Upper lobe of right lung (tissue), 1 donor: ENCODE measurements at regions not wholly inside any gene's neighbourhood (a gene's known extent, or its start where the extent isn't known, plus 50 kb on each side); places are given as distances from the start of the nearest gene placed in this dataset.
A peak's percentile ranks its signal among the peaks of the same experiment; 100 is the strongest.

ENCODE experiments used
- ATAC-seq: fragments of 200-7000 bp; cut with Tn5 transposase; one replicate; pipeline ENCODE4 v1.9.1; 2020; ENCODE audit warnings: mild to moderate bottlenecking, moderate library complexity
- DNase-seq: peaks from one replicate; pipeline ENCODE4 v3.0.0-alpha.2; 2020
- H3K27ac ChIP-seq: fragments of 200-600 bp; one replicate; pipeline ENCODE4 v1.8.0; 2022
- H3K27me3 ChIP-seq: fragments of 200-600 bp; one replicate; pipeline ENCODE4 v1.8.0; 2022; ENCODE audit warnings: mild to moderate bottlenecking
- H3K36me3 ChIP-seq: fragments of 200-600 bp; one replicate; pipeline ENCODE4 v1.8.0; 2022
- H3K4me1 ChIP-seq: fragments of 200-600 bp; one replicate; pipeline ENCODE4 v1.8.0; 2022
- H3K4me3 ChIP-seq: fragments of 200-600 bp; one replicate; pipeline ENCODE4 v1.8.0; 2022; ENCODE audit warnings: mild to moderate bottlenecking
- H3K9me3 ChIP-seq: fragments of 200-600 bp; one replicate; pipeline ENCODE4 v1.8.0; 2022
- CTCF ChIP-seq: fragments of 200-600 bp; IDR thresholded peaks from one replicate; pipeline ENCODE4 v1.8.0; 2022; ENCODE audit warnings: antibody characterized with exemption
- intact Hi-C: fragments of 100-400 bp; cut with DNase I; formaldehyde crosslinking; loops from one replicate; pipeline ENCODE4 v1.11.0; 2022
- donor health status: DM: no; HTN: yes; CAD: no; lungs with severe emphysema.

- no peak for TF ChIP-seq CTCF
- ATAC-seq (no peak), DNase-seq (no peak)
- Histone ChIP-seq H3K9me3 (peaks cover 7% of the 10 kb centered on the region), H3K36me3 (no peaks in the 10 kb centered on the region), H3K27me3 (no peaks in the 10 kb centered on the region), H3K4me1 (no peaks in the 10 kb centered on the region), H3K4me3 (no peak overlapping the region), H3K27ac (no peak overlapping the region)
- intact Hi-C loops: no loop called here
These were observed 580.1 kb downstream of the ALG10 start for GRCh38 chr12:34602213-34602940.

- intact Hi-C loops: no loop called here
- peaks cover 11% of the 10 kb centered on the region for H3K9me3 ChIP-seq
- H3K27ac ChIP-seq: no peak overlapping the region
- no peak overlapping the region for H3K4me3 ChIP-seq
- TF ChIP-seq CTCF: no peak
- no peaks in the 10 kb centered on the region for H3K36me3 ChIP-seq
- ATAC-seq (no peak), DNase-seq (no peak)
- no peaks in the 10 kb centered on the region for H3K27me3 ChIP-seq
- H3K4me1 ChIP-seq: no peaks in the 10 kb centered on the region
These were observed 581.2 kb downstream of the ALG10 start for GRCh38 chr12:34603382-34604035.

- ATAC-seq (no peak), DNase-seq (peak; percentile 55)
- Histone ChIP-seq H3K9me3 (peaks cover 11% of the 10 kb centered on the region), H3K4me1 (no peaks in the 10 kb centered on the region), H3K4me3 (no peak overlapping the region), H3K27ac (no peak overlapping the region), H3K27me3 (no peaks in the 10 kb centered on the region), H3K36me3 (no peaks in the 10 kb centered on the region)
- intact Hi-C loops: no loop called here
- TF ChIP-seq CTCF: no peak
These were observed 581.9 kb downstream of the ALG10 start for GRCh38 chr12:34604227-34604626.

GRCh38 chr12:34604631-34605509 lies 582.6 kb downstream of the ALG10 start:
- Histone ChIP-seq H3K36me3 (no peaks in the 10 kb centered on the region), H3K9me3 (peaks cover 11% of the 10 kb centered on the region), H3K27me3 (no peaks in the 10 kb centered on the region), H3K27ac (no peak overlapping the region), H3K4me1 (no peaks in the 10 kb centered on the region), H3K4me3 (no peak overlapping the region)
- TF ChIP-seq CTCF: no peak
- DNase-seq: peak; percentile 46
- ATAC-seq: no peak
- intact Hi-C loops: no loop called here

- H3K27me3 ChIP-seq: no peaks in the 10 kb centered on the region
- H3K9me3 ChIP-seq: peaks cover 11% of the 10 kb centered on the region
- no peaks in the 10 kb centered on the region for H3K36me3 ChIP-seq
- intact Hi-C loops: no loop called here
- H3K4me3 ChIP-seq: no peak overlapping the region
- ATAC-seq (no peak), DNase-seq (no peak)
- no peak overlapping the region for H3K27ac ChIP-seq
- no peaks in the 10 kb centered on the region for H3K4me1 ChIP-seq
- no peak for TF ChIP-seq CTCF
These were observed 583.2 kb downstream of the ALG10 start for GRCh38 chr12:34605510-34605887.
